ENCODE measurements at regions not wholly inside any gene's neighbourhood (a gene's known extent, or its start where the extent isn't known, plus 50 kb on each side); places are given as distances from the start of the nearest gene placed in this dataset.

- 61% methylated on average over 12 of the region's 12 CpGs for whole genome bisulfite sequencing (ENCODE audit: low lambda C conversion rate)
- ATAC-seq (peak; percentile 96), DNase-seq (ENCODE audit: low spot score) (peak; percentile 75), FAIRE-seq (peak; percentile 87)
- Histone ChIP-seq H3K79me2 (ENCODE audit: insufficient read depth, low read length) (no peaks in the 10 kb centered on the region), H2AFZ (ENCODE audit: low read length) (no peak overlapping the region), H4K20me1 (ENCODE audit: insufficient read depth, low read length) (no peaks in the 10 kb centered on the region), H3K9ac (ENCODE audit: insufficient read depth, low read depth, low read length) (no peak overlapping the region), H3K27ac (ENCODE audit: extremely low read length, insufficient read depth, low read length) (no peak overlapping the region), H3K4me2 (ENCODE audit: low read depth, low read length) (no peak overlapping the region), H3K4me3 (replicated peaks in 1 of 3; ENCODE audit: insufficient read depth in 1 of 3, low read depth in 2 of 3, low read length in 3 of 3) (no peak overlapping the region), H3K4me1 (ENCODE audit: insufficient read depth, low read length) (peaks cover 43% of the 10 kb centered on the region), H3K9me3 (ENCODE audit: low read length) (no peaks in the 10 kb centered on the region), H3K36me3 (replicated peaks in 1 of 2; ENCODE audit: control insufficient read depth in 1 of 2, insufficient read depth in 2 of 2, low read length in 2 of 2) (no peaks in the 10 kb centered on the region), H3K27me3 (ENCODE audit: control insufficient read depth in 1 of 2, insufficient read depth in 2 of 2, low read length in 2 of 2) (no peaks in the 10 kb centered on the region)
- no TSS peak for BruUV-seq (replicated peaks)
- CTCF ChIA-PET (ENCODE audit: low intra/inter-chr PET ratio, low total read pairs) = interaction anchor here (1.2 to 3.7 kb wide), 3 partner anchors 151 to 182 kb away, joined by 3 to 51 read pairs (median 16); no protein-coding TSS in a partner anchor
- intact Hi-C loops (cut with micrococcal nuclease; ENCODE audit: unreplicated experiment) = loop anchor here (1.0 to 5.0 kb wide), 5 partner anchors 43 to 378 kb away; no protein-coding TSS in a partner anchor
- POLR2A ChIA-PET = no interaction called here
- in situ Hi-C loops (cut with HindIII; ENCODE audit: extremely low pct_ligation_motif_present, low pct_unique_long_range_greater_than_20kb) = loop anchor here (5.0 kb wide), 1 partner anchor 152 kb away; no protein-coding TSS in a partner anchor
- TF ChIP-seq ZBTB46 (CRISPR knock-in tag; IDR thresholded peaks at IDR 0.05; ENCODE audit: borderline replicate concordance) (no peak), ZNF160 (CRISPR knock-in tag; IDR thresholded peaks at IDR 0.05) (no peak), ZNF513 (CRISPR knock-in tag; conservative IDR thresholded peaks at IDR 0.05) (no peak), ZBTB37 (CRISPR knock-in tag; IDR thresholded peaks at IDR 0.05) (no peak), THAP11 (CRISPR knock-in tag; IDR thresholded peaks at IDR 0.05) (peak; percentile 28; the same call in 1 of the 2 replicates), ZNF318 (CRISPR knock-in tag; IDR thresholded peaks at IDR 0.05) (peak; percentile 49; the same call in 1 of the 2 replicates), SKI (IDR thresholded peaks at IDR 0.05; ENCODE audit: partially characterized antibody) (peak; percentile 18), KDM2A (CRISPR knock-in tag; IDR thresholded peaks at IDR 0.05; ENCODE audit: borderline replicate concordance, low read depth) (0 out of 2 replicates have a peak, but pooled peaks have one; percentile 47), ZSCAN29 (CRISPR knock-in tag; conservative IDR thresholded peaks at IDR 0.05) (peak; percentile 52; the same call in 1 of the 2 replicates)
Measured at GRCh38 chr9:764105-764524, 77.4 kb upstream of the DMRT1 start.

All from HepG2 (cell line).